ENCODE measurements at regions not wholly inside any gene's neighbourhood (a gene's known extent, or its start where the extent isn't known, plus 50 kb on each side); places are given as distances from the start of the nearest gene placed in this dataset.

GRCh38 chr7:21173436-21173835, 254.4 kb upstream of the SP4 start:
- TF ChIP-seq, protein P1, sequence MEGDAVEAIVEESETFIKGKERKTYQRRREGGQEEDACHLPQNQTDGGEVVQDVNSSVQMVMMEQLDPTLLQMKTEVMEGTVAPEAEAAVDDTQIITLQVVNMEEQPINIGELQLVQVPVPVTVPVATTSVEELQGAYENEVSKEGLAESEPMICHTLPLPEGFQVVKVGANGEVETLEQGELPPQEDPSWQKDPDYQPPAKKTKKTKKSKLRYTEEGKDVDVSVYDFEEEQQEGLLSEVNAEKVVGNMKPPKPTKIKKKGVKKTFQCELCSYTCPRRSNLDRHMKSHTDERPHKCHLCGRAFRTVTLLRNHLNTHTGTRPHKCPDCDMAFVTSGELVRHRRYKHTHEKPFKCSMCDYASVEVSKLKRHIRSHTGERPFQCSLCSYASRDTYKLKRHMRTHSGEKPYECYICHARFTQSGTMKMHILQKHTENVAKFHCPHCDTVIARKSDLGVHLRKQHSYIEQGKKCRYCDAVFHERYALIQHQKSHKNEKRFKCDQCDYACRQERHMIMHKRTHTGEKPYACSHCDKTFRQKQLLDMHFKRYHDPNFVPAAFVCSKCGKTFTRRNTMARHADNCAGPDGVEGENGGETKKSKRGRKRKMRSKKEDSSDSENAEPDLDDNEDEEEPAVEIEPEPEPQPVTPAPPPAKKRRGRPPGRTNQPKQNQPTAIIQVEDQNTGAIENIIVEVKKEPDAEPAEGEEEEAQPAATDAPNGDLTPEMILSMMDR (conservative IDR thresholded peaks at IDR 0.05; ENCODE audit: low read depth, low read length): no peak
- H3K4me3 ChIP-seq (ENCODE audit: low read depth, low read length): no peak overlapping the region

GRCh38 chr7:21175714-21176113, 252.2 kb upstream of the SP4 start:
- TF ChIP-seq, protein P1 (conservative IDR thresholded peaks at IDR 0.05; ENCODE audit: low read depth, low read length): no peak
- H3K4me3 ChIP-seq (ENCODE audit: low read depth, low read length): no peak overlapping the region
- DNase-seq (ENCODE audit: low read depth): no peak

More at GRCh38 chr7:21173436-21173835, 254.4 kb upstream of the SP4 start:
- DNase-seq (ENCODE audit: low read depth): no peak

DNA sequence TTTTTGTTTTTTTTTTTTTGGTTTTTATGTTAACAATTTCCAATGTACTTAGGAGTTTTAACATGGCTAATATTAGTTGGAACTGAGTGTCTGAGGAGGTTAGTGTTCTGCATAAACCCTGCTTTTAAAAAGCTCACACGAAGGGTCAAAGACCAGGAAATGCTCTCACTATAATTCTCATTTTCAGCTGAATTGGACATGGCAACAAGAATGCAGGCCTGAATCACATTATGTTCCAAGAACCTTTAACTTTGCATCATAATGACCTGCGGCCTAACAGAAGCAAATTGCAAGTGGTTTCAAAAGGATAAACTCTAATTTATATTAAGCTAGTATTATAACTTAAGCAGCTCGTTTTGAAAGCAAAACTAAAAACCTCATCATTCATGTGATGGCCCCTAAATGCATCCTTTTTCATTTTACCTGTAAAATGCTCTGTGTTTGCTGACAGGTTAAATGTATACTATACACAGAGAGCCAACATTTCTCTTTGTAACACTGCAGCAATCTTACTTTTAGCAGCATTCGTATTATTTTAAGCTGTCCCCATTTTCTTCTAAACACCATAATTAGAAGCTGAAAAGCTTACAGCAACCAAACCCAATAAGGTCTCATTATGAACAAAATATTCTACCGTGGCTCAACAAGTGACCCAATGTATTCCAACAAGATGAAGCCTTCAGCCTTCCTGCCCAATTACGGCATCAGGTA, 242.8 kb upstream of the SP4 start:
- TF ChIP-seq, protein P1 (conservative IDR thresholded peaks at IDR 0.05; ENCODE audit: low read depth, low read length): no peak
- DNase-seq (ENCODE audit: low read depth): no peak
- no peak overlapping the region for H3K4me3 ChIP-seq (ENCODE audit: low read depth, low read length)

GRCh38 chr7:21185653-21186265, 242.1 kb upstream of the SP4 start:
- no peak overlapping the region for H3K4me3 ChIP-seq (ENCODE audit: low read depth, low read length)
- DNase-seq (ENCODE audit: low read depth): no peak
- TF ChIP-seq, protein P1 (conservative IDR thresholded peaks at IDR 0.05; ENCODE audit: low read depth, low read length): no peak

DNA sequence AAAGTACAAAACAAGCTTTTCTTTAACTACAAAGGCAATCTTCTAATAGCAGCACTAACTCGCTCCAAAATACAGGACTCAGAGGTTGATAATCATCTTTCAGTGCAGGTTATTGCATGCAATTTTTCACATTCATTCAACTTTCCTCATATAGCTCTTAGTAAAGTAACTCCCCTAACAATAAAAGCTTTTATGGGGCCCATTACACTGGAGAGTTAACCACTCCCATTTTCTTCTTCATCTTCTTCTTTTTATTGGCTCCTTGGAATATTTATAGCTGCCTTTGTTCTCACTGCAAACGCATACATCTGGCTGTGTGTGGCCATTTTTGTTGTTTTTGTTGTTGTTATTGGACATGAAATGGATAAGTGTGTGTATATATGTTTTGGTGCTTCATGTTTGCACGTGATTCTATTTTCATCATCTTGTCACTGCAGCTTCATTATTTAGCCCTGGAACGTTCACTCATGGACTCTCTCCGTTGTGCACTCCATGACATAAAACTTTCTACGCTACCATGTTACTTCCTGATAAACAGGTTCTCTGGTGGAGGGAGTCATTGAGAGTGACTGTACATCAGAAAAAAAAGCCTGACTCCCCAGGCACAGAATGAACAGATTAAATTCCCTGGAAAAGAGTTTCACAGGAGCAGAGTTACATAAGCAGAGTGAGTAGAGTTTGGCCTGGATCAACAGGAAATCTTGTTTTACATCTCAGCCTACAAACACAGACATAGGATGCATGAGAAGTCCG, 236.4 kb upstream of the SP4 start:
- no peak for DNase-seq (ENCODE audit: low read depth)

DNA sequence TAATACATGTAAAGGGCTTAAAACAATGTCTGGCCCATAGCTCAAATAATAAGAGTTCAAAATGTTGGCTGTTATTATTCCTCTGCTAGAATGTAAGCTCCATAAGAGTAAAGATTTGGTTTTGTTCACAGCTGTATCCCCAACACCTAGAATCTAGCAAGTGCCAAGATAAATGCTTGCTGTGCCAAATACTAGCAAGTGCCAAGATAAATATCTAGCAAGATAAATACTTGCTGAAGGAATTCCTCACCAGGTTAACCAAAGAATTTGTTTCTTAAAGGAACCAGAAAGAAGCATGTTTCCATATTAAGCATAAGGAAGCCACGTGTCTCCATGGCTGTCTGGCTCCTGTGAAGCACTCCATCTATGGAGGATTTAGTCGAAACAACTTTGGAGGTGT, 235.2 kb upstream of the SP4 start:
- TF ChIP-seq, protein P1 (conservative IDR thresholded peaks at IDR 0.05; ENCODE audit: low read depth, low read length): no peak
- DNase-seq (ENCODE audit: low read depth): no peak
- H3K4me3 ChIP-seq (ENCODE audit: low read depth, low read length): no peak overlapping the region

More for the DNA sequence above, 236.4 kb upstream of the SP4 start:
- no peak overlapping the region for H3K4me3 ChIP-seq (ENCODE audit: low read depth, low read length)
- TF ChIP-seq, protein P1 (conservative IDR thresholded peaks at IDR 0.05; ENCODE audit: low read depth, low read length): no peak
